ENCODE measurements at regions not wholly inside any gene's neighbourhood (a gene's known extent, or its start where the extent isn't known, plus 50 kb on each side); places are given as distances from the start of the nearest gene placed in this dataset.
"Not testable (repeated sequence)": the region's sequence is repeated elsewhere in the genome, so short reads cannot be mapped to it uniquely, and the experiment has no call there.

DNA sequence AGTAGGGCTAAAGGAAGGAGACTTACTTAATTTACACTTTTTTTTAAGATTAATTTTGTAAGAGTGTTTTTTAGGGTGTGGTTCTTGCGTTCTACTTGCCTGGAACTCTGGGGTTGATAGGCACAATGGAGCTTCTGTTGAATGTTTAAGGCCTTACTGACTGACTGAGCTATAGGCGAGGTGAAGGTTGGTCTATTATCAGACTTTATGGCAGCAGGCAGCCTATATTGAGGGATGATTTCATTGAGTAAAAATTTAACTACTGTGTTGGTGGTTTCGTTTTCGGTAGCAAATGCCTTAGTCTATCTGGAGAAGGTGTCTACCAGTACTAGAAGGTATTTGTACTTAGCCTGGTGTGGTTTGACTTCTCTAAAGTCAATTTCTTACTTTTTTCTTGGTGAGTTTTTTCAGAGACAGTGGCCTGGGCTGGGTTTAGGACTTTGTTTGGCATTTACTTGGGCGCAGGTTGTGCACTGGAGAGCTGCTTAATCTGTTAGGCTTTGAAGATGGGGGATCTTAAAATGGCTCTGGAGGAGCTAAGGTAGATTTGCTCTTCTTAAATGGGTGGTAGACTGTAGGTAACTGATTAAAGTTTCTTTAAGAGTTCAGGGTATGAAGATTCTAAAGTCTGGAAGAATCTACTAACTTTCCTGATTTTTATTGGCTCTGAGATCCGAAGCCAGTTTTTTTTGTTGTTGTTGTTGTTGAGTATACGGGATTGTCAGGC, 164.5 kb upstream of the CCZ1B start:
- not testable (repeated sequence) for DNase-seq (ENCODE audit: low read depth)

DNA sequence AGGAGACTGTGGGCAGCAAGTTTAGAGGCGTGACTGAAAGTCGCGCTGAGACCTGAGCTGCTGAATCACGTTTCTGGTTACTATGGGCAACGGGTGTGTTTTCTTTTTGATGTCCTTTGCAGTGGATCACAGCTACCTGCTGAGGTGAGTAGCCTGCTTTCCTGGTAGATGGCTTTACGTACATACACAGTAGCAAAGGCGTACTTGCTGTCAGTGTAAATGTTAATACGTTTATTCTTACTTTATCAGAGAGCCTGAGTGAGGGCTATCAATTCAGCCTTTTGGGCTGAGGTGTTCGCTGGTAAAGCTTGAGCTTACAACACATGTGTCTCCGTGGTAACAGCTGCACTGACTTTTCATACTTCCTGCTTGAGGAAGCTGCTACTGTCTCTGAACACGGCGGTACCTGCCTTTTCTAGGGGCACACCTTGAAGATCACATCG, 165.1 kb upstream of the CCZ1B start:
- peak; percentile 29 for DNase-seq (ENCODE audit: low read depth)

DNA sequence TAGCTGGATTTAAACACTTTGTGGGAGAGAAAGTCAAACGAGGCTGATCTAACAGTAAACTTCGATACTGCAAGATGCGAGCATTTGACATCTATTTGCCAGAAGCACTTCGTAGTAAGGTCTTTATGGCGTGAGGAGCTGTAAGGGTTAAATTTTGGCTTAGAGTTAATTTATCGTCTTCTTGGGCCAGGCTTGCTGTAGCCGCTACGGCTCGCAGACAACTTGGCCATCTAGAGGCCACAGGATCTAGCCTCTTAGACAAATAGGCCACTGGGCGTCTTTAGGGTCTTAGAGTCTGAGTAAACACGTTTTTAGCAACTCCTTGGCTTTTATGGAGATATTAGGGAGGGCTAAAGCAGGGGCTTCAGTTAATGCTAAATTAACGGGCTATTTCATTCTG, 165.6 kb upstream of the CCZ1B start:
- DNase-seq (ENCODE audit: low read depth), result not testable (repeated sequence)

DNA sequence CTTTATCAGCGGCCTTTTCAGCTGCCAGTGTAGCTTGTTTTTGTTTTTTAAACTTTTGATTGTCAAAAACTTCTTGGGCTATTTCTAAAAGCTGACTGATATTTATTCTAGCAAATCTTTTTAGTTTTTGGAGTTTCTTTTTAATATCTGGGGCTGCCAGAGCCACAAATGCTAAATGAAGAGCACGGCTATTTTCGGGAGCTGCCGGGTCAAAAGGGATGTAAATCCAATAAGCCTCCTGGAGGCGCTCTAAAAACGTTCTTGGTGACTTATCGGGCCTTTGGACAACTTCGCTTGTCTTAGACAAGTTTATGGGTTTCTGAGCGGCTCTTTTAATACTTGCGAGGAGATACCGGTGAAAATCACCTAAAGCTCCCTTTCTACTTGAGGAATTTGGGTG, 166.1 kb upstream of the CCZ1B start:
- not testable (repeated sequence) for DNase-seq (ENCODE audit: low read depth)

DNA sequence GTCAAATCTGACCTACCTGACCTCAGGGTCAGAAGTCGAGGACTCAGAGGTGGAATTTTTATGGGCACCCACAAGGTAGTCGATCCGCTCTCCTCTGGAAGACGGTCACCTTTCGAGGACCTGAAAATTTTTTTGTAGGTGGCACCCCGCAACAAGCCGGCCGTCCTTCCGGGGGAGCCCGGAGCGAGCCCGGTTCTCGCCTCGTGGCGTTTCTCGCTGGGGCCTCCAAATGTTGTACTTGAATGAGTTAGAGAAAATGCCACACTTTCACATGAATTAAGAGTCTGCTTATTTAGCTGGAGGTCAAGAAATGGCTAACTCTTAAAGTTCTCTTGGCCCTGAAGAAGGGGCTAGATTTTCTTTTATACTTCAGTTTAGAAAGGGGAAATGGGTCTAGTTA, 169.0 kb upstream of the CCZ1B start:
- not testable (repeated sequence) for DNase-seq (ENCODE audit: low read depth)

DNA sequence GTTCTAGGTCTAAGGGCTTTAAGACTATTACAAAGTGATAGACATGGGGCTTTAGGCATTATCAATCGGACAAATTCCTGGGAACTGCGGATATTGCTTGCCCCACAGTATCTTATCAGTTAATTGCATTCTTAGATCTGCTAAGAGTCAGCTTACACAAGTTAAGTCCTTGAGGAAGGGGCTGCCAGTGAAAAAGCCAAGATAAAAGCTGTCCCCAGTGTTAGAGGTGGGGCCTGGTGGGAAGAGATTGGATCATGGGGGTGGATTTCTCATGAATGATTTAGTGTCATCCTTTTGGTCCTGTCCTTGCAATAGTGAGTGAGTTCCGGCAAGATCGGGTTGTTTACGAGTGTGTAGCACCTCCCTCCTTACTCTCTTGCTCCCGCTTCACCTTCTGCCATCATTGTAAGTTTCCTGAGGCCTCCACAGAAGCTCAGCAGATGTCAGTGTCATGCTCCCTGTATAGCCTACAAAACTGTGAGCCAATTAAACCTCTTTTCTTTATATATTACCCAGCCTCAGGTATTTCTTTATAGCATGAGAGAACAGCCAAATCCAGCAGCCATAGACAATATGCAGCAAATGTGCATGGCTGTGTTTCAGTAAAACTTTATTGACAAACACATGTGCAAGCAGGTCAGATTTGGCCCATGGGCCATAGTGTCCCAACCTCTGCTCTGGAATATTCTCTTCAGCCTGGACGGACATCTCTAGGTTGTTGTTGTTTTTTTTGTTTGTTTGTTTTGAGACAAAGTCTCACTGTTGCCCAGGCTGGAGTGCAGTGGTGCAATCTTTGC, 169.6 kb upstream of the CCZ1B start:
- DNase-seq (ENCODE audit: low read depth), result not testable (repeated sequence)

DNA sequence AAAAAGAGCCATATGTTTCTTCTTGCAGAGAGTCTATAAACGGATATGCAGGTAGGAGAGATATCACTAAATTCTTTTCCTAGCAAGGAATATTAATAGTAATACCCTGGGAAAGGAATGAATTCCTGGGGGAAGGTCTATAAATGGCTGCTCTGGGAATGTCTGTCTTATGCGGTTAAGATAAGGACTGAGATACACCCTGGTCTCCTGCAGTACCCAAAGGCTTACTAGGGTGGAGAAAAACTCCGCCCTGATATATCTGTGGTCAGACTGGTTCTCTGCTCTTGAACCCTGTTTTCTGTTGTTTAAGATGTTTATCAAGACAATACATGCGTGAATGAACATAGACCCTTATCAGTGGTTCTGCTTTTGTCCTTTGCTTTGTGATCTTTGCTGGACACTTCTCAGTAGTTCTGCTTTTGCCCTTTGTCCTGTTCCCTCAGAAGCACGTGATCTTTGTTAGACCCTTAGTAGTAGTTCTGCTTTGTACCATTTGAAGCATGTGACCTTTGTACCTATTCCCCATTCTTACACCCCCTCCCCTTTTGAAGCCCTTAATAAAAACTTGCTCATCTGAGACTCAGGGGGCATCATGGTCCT, 173.1 kb upstream of the CCZ1B start:
- not testable (repeated sequence) for DNase-seq (ENCODE audit: low read depth)

DNA sequence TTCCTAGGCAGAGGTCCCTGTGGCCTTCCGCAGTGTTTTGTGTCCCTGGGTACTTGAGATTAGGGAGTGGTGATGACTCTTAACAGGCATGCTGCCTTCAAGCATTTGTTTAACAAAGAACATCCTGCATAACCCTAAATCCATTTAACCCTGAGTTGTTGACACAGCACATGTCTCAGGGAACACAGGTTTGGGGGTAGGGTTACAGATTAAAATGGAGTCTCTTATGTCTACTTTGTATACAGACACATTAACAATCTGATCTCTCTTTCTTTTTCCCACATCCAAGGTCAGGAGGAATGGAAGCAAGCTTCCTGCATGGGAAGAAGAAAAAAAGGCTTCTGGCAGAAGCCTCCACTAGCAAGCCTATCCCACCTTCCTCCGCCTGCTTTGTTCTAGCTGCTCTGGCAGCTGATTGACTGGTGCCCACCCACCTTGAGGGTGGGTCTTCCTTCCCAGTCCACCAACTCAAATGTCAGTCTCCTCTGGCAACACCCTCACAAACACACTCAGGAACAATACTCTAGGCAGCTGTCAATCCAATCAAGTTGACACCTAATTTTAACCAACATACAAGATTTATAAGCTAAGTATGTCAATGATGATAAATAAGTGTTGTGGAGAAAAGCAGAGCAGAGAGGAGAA, 176.5 kb upstream of the CCZ1B start:
- no peak for DNase-seq (ENCODE audit: low read depth)

DNA sequence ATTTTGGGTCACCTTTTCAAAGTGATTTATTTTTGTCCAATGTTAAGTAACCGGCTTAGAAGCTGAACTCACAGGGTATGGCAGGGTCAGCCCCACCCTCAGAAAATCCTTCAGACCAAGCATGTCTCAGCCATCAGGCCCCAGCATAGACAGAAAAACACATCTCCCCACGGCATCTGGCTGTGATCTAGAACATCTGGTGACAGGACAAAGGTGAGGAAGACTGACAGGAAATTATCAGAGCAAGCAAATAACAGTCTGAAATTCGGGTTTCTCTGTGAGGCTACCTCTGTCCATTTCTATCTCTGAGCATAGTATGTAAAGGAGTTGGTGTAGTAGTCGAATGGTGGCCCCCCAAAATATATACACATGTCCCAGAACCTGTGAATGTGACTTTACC, 177.0 kb upstream of the C1GALT1 start:
- no peak for DNase-seq (ENCODE audit: low read depth)

DNA sequence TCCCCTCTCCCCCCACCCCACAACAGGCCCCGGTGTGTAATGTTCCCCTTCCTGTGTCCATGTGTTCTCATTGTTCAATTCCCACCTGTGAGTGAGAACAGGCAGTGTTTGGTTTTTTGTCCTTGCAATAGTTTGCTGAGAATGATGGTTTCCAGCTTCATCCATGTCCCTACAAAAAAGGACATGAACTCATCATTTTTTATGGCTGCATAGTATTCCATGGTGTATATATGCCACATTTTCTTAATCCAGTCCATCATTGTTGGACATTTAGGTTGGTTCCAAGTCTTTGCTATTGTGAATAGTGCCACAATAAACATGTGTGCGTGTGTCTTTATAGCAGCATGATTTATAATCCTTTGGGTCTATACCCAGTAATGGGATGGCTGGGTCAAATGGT, 176.4 kb upstream of the C1GALT1 start:
- not testable (repeated sequence) for DNase-seq (ENCODE audit: low read depth)

DNA sequence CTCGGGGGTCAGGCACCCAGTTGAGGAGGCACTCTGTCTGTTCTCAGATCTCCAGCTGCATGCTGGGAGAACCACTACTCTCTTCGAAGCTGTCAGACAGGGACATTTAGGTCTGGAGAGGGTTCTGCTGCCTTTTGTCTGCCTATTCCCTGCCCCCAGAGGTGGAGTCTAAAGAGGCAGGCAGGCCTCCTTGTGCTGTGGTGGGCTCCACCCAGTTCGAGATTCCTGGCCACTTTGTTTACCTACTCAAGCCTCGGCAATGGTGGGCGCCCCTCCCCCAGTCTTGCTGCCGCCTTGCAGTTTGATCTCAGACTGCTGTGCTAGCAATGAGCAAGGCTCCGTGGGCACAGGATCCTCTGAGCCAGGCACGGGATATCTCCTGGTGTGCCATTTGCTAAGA, 171.1 kb upstream of the C1GALT1 start:
- DNase-seq (ENCODE audit: low read depth), result not testable (repeated sequence)

DNA sequence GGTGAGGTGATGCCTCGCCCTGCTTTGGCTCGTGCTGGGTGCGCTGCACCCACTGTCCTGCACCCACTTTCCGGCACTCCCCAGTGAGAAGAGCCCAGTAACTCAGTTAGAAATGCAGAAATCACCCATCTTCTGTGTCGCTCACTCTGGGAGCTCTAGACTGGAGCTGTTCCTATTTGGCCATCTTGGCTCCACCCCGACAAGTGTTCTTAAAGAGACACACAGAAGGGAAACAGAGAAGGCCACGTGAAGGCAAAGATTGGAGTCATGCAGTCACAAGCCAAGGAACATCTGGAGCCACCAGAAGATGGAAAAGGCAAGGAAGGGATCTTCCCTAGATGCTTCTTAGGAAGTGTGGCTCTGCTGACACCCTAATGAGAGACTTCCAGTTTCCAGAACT, 170.6 kb upstream of the C1GALT1 start:
- not testable (repeated sequence) for DNase-seq (ENCODE audit: low read depth)

DNA sequence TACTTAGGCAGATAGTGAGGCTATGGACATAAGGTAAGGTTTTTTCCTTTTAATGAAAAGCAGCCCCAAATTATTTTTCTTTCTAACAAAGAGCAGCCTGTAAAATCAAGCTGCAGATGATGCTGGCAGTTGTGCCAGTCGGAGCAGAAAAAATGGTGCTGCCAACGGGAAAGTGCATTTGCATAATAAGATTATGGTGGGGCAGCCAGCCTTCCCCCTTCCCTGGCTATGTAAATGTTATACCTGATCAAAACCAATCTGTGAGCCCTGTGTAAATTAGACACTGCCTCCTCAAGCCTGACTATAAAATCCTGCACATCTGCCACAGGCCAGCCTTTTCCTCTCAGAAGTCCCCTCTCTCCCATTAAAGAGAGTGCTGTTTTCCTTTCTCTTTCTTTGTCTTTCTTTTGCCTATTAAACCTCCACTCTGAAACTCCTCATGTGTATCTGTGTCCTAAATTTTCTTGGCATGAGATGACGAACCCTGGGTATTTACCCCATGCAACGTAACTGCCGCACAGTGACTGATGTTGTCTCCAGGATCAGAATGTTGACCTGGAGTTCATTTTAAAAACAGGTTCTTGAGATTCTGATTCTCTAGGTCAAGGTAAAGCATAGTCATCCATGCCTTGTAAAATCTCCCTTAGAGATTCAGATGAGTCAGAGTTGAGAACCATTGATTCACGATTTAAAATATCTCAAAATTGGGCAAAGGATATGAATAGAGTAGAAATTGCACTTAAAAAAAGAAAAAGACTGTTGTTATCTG, 167.3 kb upstream of the C1GALT1 start:
- DNase-seq (ENCODE audit: low read depth), result no peak

DNA sequence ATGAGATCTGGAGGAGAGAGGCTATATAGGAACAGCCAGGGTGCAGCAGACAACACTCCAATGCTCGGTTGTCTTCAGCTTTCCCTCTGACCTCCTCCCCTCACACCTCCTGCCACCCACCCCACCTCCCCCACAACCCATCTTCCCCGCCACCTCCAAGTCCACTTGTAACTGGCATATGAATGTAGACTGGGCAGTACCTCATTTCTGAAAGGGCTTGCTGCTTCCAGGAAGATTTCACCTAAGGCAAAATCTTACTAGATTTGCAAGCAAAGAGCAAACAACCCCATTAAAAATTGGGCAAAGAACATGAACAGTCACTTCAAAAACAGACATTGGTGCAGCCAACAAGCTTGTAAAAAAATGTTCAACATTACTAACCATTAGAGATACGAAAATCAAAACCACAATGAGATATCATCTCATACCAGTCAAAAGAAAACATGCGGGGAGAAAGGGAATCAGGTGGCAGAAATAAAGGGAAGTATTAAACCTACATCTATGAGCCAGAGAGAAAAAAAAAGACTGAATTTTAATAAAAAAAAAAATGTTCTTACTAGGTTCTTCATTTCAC, 164.6 kb upstream of the C1GALT1 start:
- DNase-seq (ENCODE audit: low read depth), result no peak

DNA sequence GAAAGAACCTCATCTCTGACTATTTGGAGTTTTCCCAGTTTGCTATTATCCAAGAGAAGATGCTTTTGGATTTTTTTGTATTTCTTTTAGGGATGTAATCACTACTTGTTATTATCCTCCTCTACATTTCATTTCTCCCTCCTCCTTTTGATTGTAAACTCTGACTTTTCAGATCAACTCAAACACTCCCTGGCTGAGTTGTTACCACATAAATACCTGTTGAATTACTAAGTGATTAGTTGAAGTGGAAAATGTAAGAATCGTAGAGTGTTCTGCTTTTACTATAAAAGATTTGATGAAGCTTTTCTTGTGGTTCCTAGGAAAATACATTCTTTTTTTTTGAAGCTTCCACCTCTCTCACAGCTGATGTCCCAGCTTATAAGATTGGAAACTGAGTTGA, 164.1 kb upstream of the C1GALT1 start:
- no peak for DNase-seq (ENCODE audit: low read depth)

DNA sequence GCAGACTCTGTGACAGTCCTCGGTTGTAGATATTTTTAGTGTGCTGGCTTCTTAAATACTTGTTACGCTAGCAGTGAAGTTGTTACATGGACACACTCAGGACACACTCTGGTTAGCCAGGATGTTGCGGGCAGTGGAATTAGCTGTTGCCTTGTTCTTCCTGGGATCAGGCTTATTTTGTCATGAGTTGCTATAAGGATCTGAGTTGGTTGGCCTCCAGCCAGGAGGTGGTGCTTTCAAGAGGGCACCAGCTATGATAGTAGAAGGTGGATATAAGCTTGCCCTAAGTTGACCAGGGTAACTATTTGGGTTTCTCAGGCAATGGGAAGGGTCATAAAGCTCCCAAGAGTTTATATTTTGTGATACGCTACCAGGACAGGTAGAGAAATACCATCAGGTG, 150.1 kb upstream of the C1GALT1 start:
- DNase-seq (ENCODE audit: low read depth), result no peak

DNA sequence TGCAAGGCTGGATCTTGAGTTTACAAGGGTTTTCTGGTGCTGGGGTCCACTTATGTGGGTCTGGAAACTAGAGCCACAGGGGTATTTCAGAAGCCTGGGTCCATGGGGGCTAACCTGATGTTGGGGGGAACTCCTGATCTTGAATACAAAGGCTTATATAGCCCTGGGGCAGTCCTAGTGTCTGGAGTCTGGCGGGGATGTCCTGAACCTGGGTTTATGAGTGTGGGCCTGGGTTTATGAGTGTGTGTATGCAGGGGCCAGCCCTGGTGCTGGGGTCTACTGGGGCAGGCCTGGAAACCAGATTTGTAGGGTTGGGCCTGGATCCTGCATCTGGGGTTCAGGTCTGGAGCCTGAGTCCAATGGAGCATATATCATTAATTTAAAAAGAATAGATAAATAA, 146.5 kb upstream of the C1GALT1 start:
- DNase-seq (ENCODE audit: low read depth), result no peak

DNA sequence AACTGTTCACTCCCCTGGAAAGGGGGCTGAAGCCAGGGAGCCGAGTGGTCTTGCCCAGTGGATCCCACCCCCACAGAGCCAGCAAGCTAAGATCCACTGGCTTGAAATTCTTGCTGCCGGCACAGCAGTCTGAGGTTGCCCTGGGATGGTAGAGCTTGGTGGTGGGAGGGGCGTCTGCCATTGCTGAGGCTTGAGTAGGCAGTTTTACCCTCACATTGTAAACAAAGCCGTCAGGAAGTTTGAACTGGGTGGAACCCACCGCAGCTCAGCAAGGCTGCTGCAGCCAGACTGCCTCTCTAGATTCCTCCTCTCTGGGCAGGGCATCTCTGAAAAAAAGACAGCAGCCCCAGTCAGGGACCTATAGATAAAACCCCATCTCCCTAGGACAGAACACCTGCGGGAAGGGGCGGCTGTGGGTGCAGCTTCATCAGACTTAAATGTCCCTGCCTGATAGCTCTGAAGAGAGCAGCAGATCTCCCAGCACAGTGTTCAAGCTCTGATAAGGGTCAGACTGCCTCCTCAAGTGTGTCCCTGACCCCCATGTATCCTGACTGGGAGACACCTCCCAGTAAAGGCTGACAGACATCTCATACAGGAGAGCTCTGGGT, 140.0 kb upstream of the C1GALT1 start:
- DNase-seq (ENCODE audit: low read depth), result not testable (repeated sequence)

DNA sequence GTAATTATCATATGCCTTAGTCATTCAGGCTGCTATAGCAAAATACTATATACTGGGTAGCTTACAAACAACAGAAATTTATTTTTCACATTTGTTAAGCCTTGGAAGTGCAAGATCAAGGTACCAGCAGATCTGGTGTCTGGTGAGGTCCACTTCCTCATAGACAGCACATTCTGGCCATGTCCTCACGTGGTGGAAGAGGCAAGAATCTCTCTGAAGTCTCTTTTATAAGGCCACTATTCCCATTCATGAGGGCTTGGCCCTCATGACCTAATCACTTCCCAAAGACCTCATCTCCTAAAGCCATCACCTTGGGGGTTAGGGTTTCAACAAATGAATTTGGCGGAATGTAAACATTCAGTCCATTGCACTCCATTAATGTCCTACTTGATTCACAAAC, 137.5 kb upstream of the C1GALT1 start:
- DNase-seq (ENCODE audit: low read depth), result no peak

DNA sequence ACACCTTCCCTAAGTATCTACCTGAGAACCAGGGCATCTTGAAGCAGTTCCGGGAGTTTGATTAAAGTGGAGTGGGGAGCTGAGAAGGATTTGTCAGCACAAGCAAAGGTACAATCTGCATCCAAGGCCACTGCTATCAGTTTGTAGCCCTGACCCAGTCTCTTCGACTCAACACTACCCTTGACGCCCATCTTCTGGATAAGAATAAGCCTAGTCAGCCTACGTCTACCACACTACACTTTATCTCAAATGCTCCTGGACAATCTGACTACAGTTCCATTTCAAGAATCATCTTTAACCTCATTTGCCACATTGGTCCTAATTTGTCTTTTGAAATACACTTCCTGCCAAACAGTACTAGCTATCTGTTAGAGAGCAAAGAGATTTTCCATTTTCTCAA, 134.1 kb upstream of the C1GALT1 start:
- no peak for DNase-seq (ENCODE audit: low read depth)
